Upper lobe of left lung (tissue), 6 donors: ENCODE measurements at regions not wholly inside any gene's neighbourhood (a gene's known extent, or its start where the extent isn't known, plus 50 kb on each side); places are given as distances from the start of the nearest gene placed in this dataset.

Experiments
- ATAC-seq, 2 donors: fragments of 200-7000 bp; cut with Tn5 transposase; one replicate each; pipeline ENCODE4 v1.9.1; 2022; ENCODE audit warnings: mild to moderate bottlenecking in 2 of 2, moderate library complexity in 2 of 2; ENCODE audit not compliant: low FRiP score in 2 of 2
- DNase-seq, 2 donors: peaks; one replicate each; pipeline ENCODE4 v3.0.0-alpha.2; 2019 to 2020
- H3K27ac ChIP-seq, 4 donors: fragments of 200-600 bp; sonication (generic); one replicate each; pipeline ENCODE4 v1.5.1; 2016 to 2019
- H3K27me3 ChIP-seq, 4 donors: fragments of 200-600 bp; sonication (generic); one replicate each; pipeline ENCODE4 v1.5.1; 2017 to 2019
- H3K36me3 ChIP-seq, 4 donors: fragments of 200-600 bp; sonication (generic); one replicate each; pipeline ENCODE4 v1.5.1; 2016 to 2019
- H3K4me1 ChIP-seq, 4 donors: fragments of 200-600 bp; sonication (generic); one replicate each; pipeline ENCODE4 v1.5.1; 2018 to 2019
- H3K4me3 ChIP-seq, 4 donors: fragments of 200-600 bp; sonication (generic); one replicate each; pipeline ENCODE4 v1.5.1; 2017 to 2019; ENCODE audit warnings: mild to moderate bottlenecking in 2 of 4, moderate library complexity in 1 of 4
- H3K9me3 ChIP-seq, 4 donors: fragments of 200-600 bp; sonication (generic); one replicate each; pipeline ENCODE4 v1.5.1; 2018 to 2019
- EP300 ChIP-seq, 4 donors: sonication (generic); formaldehyde crosslinking; IDR thresholded peaks; one replicate each; pipeline ENCODE4 v1.5.1; 2017; ENCODE audit warnings: antibody characterized with exemption in 4 of 4, control low read depth in 2 of 4
- POLR2A ChIP-seq, 4 donors: fragments of 450-650 bp; IDR thresholded peaks; one replicate each; pipeline ENCODE4 v1.5.1; 2016 to 2017; ENCODE audit warnings: antibody characterized with exemption in 4 of 4, mild to moderate bottlenecking in 2 of 4
- POLR2AphosphoS5 ChIP-seq, 2 donors: sonication (generic); formaldehyde crosslinking; IDR thresholded peaks; one replicate each; pipeline ENCODE4 v1.5.1; 2017; ENCODE audit warnings: antibody characterized with exemption in 2 of 2
- WGBS, 2 donors: methylation state at CpG; one replicate each; pipeline ENCODE4 v1.1.5; 2017 to 2018; 5-methylcytosine and 5-hydroxymethylcytosine counted together
- TF ChIP-seq, protein P1 (sequence below), 6 experiments: fragments of 450-650 bp in 4 of 6; fragments of 200-600 bp in 2 of 6; sonication (generic) in 2 of 6; IDR thresholded peaks; one replicate each; pipeline ENCODE4 v1.5.1; 2016 to 2019; ENCODE audit warnings: antibody characterized with exemption in 6 of 6
- donor health status: DM: no; HTN: no; CAD: no; lungs with moderate emphysema.
- donor health status: DM: no; HTN: yes; CAD: no; lungs with severe emphysema.

DNA sequence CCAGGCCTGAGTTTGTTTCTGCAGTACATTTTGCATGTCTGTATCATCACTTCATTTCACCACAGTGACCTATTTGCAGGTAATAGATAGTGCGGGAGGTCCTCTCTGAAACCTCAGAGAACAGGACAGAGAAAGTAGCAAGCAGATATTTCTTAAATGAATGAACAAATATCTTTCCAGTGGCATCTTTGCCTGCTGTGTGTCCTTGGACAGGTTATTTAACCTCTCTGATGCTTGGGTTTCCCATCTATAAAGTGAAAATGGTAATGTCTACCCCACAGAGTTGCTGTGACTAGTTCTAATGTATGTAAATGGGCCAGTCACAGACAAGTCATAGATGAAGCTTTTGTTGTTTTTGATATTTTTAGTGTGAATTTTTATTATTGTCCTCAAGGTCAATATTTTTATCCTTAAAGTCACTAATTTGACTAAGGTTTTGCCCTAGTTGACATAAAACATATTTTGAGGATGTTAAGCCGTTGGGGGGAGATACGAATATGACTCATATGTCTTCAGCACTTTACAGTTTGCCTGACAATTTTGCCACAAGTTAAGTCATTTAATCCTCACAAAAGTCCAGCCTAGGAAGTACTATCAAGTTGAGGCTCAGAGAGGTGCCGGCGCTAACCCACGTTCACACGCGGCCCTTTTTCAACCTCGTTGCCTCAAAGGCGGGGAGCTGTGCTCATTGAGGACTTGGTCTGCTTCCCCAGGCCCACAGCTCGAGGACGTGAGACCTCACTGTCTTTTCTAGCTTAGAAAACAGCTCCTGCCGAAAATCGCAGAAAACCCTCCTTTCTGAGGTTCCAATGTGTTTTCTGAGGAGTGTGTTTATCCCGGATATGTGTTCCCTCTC, 126.7 kb upstream of the STX18 start:
- ATAC-seq (no peak), DNase-seq (no peak)
- Histone ChIP-seq H3K4me3 (no peak overlapping the region), H3K27me3 (no peaks in the 10 kb centered on the region), H3K9me3 (no peaks in the 10 kb centered on the region), H3K36me3 (no peaks in the 10 kb centered on the region), H3K4me1 (no peaks in the 10 kb centered on the region), H3K27ac (no peak overlapping the region)
- TF ChIP-seq EP300 (IDR thresholded peaks at IDR 0.05) (no peak), POLR2AphosphoS5 (IDR thresholded peaks at IDR 0.05) (no peak), POLR2A (IDR thresholded peaks at IDR 0.05) (no peak)
- TF ChIP-seq, protein P1, sequence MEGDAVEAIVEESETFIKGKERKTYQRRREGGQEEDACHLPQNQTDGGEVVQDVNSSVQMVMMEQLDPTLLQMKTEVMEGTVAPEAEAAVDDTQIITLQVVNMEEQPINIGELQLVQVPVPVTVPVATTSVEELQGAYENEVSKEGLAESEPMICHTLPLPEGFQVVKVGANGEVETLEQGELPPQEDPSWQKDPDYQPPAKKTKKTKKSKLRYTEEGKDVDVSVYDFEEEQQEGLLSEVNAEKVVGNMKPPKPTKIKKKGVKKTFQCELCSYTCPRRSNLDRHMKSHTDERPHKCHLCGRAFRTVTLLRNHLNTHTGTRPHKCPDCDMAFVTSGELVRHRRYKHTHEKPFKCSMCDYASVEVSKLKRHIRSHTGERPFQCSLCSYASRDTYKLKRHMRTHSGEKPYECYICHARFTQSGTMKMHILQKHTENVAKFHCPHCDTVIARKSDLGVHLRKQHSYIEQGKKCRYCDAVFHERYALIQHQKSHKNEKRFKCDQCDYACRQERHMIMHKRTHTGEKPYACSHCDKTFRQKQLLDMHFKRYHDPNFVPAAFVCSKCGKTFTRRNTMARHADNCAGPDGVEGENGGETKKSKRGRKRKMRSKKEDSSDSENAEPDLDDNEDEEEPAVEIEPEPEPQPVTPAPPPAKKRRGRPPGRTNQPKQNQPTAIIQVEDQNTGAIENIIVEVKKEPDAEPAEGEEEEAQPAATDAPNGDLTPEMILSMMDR (IDR thresholded peaks at IDR 0.05) = no peak
- 69 to 77% methylated on average over 15 of the region's 15 CpGs for WGBS, 2 donors

DNA sequence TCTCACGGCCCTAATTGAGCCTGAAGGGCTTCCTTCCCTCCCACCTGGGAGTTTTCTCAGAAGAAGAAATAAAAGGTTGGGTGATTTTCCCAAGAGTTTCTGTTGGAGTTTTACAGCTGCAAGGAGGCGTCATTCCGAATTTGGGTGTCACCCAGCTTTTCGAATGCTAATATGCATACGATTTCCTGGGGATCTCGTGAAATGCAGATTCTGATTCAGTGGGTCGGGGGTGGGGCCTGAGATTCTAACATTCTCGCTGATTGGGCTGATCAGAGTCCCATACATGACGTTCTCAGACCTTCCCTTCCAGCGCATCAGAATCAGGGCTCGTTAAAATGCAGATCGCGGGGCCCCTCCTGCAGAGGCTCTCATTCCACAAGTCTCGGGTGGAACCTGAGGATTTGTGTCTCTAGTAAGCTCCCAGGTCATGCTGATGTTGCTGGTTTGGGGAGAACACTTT, 125.8 kb upstream of the STX18 start:
- Histone ChIP-seq H3K36me3 (no peaks in the 10 kb centered on the region), H3K27me3 (no peaks in the 10 kb centered on the region), H3K4me1 (no peaks in the 10 kb centered on the region), H3K4me3 (no peak overlapping the region), H3K9me3 (no peaks in the 10 kb centered on the region), H3K27ac (no peak overlapping the region)
- TF ChIP-seq POLR2AphosphoS5 (IDR thresholded peaks at IDR 0.05) = no peak
- TF ChIP-seq POLR2A (IDR thresholded peaks at IDR 0.05) = no peak
- TF ChIP-seq, protein P1 (IDR thresholded peaks at IDR 0.05) = no peak
- TF ChIP-seq EP300 (IDR thresholded peaks at IDR 0.05) = no peak
- DNase-seq = no peak
- WGBS, 2 donors = 61 to 76% methylated on average over 14 of the region's 14 CpGs
- no peak for ATAC-seq

DNA sequence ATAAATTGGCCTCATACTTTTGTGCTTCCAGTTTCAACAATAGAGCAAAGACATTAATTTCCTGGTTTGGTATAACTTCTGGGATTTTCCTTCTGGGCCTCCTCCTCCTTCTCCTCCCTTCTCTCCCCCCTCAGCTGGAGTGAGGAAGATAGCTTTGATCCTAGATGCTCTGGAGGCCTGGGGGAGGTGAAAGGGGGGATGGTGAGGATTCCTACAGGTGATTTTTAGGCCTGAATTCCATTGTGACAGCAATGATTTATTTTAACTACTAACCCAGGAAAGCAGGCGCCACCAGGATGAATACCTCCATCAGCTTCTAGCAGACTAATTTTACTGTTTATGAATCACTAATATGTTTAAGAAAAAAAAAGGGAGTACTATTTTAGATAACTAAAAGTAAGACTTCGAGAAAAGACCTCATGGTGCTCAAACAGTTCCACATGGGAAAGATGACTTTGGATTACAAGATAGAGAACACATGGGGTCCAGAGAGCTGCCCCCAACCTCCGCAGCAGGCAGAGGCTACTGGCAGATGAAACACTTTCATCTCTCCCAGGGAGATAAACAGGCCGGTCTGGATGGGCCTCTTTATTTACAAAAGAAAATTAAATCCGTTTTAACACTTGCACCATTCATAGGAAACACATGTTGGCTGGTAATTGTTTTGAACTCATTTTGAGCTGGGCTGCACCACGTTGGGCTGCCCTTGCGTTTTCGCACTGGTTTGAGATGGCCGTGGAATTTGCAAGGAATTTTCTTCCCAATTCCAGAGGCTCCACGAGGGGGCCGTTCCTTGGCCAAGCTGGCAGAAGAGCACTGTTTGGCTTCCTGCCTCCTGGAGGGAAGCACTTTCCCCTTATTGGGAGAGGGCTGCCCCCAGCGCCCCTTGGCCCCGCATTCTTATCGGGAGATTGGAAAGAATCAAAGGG, 125.1 kb upstream of the STX18 start:
- no peak for DNase-seq
- ATAC-seq = no peak
- Histone ChIP-seq H3K27me3 (no peaks in the 10 kb centered on the region), H3K4me1 (no peaks in the 10 kb centered on the region), H3K9me3 (no peaks in the 10 kb centered on the region), H3K36me3 (no peaks in the 10 kb centered on the region), H3K27ac (no peak overlapping the region), H3K4me3 (no peak overlapping the region)
- 44 to 56% methylated on average over 14 of the region's 14 CpGs for WGBS, 2 donors
- TF ChIP-seq POLR2A (IDR thresholded peaks at IDR 0.05) = no peak

DNA sequence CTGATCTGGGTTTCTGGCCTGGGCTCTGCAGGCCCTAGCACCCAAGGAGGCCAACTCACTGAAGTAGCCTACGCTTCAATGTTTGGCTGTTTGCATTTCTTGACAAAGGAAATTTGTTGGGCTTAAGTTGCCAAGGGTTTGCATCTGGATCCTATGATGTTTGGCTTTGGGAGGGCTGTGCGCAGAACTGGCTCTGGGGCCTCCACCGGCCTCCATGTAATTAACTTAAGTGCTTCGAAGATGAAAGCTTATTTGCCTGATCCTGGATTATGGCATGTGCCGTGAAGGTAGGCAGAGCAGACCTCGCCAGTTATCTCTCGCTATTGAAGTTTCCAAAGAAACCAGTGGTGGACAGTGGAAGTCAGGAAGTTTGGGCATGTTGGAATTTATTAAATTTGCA, 124.3 kb upstream of the STX18 start:
- no peaks in the 10 kb centered on the region for H3K9me3 ChIP-seq
- no peaks in the 10 kb centered on the region for H3K36me3 ChIP-seq
- 90 to 94% methylated on average over 7 of the region's 7 CpGs for WGBS, 2 donors
- no peak for TF ChIP-seq POLR2A (IDR thresholded peaks at IDR 0.05)
- TF ChIP-seq, protein P1 (IDR thresholded peaks at IDR 0.05) = no peak
- H3K27me3 ChIP-seq = no peaks in the 10 kb centered on the region
- no peak for DNase-seq
- no peaks in the 10 kb centered on the region for H3K4me1 ChIP-seq
- no peak for ATAC-seq
- no peak overlapping the region for H3K4me3 ChIP-seq
- H3K27ac ChIP-seq = no peak overlapping the region

DNA sequence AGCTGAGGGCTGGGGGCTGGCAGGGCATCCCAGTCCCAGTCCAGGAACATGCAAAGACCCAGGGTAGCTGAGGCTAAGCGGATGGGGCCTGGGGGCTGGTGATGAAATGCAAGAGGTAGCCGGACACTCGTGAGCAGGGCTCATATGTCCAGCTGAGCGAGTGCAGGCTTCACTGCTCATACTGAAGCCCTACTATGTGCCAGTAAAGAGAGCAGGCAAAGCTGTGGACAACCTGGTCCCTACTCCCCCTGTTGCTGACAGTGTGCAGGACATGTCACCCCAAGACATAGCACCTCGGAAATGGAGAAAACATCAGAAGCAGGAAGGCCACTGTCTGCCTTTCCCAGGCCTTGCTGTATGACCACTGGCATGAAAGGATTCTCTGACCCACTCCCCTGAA, 122.4 kb upstream of the STX18 start:
- H3K4me3 ChIP-seq = no peak overlapping the region
- H3K9me3 ChIP-seq = no peaks in the 10 kb centered on the region
- no peaks in the 10 kb centered on the region for H3K4me1 ChIP-seq
- no peaks in the 10 kb centered on the region for H3K27me3 ChIP-seq
- TF ChIP-seq POLR2A (IDR thresholded peaks at IDR 0.05) = no peak
- TF ChIP-seq, protein P1 (IDR thresholded peaks at IDR 0.05) = no peak
- no peak for TF ChIP-seq POLR2AphosphoS5 (IDR thresholded peaks at IDR 0.05)
- TF ChIP-seq EP300 (IDR thresholded peaks at IDR 0.05) = no peak
- no peaks in the 10 kb centered on the region for H3K36me3 ChIP-seq
- ATAC-seq (no peak), DNase-seq (no peak)
- H3K27ac ChIP-seq = no peak overlapping the region
- 89 to 94% methylated on average over 5 of the region's 5 CpGs for WGBS, 2 donors
